ENCODE measurements at regions not wholly inside any gene's neighbourhood (a gene's known extent, or its start where the extent isn't known, plus 50 kb on each side); places are given as distances from the start of the nearest gene placed in this dataset.
A peak's percentile ranks its signal among the peaks of the same experiment; 100 is the strongest.

DNA sequence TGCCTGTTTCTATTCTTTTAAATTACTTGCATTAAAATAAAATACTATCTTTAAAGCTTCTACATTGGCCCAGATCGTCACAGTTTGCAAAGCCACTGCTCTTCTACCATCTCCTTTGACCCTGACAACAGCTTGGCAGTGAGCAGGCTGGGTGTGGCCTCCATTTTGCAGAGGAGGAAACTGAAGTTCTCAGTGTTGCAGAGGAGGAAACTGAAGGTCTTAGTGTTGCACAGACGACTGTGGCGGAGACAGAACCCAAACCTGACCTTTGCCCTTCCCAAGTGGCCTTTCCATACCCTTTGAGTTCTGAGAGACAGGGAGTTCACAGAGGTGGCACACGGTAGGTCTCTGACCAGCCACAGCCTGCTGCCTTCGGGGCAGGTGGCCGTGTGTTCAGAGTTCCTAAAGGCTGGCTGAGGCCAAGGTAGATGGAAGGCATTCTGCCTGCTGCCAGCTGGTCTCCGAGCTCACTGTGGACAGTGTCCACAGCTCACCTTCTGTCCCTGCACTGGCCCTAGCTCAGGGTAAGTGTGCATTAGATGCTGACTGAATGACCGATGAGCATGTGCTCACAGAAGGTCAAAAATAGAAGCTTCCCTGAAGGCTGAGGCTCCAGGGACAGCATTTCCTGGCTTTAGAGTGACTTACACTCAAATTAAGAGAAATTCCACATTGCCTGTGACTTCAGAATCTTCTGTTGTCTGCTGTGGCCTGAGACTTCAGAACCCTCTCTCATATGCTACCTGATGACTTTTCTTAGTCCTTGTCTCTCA is 113.5 kb upstream of the SLC24A3 start:
- Histone ChIP-seq H3K18ac (ENCODE audit: extremely low read depth, low read length) (peak overlapping the region; percentile 29; the same call in 1 of the 2 replicates), H3K23me2 (ENCODE audit: low read depth, low read length) (no peaks in the 10 kb centered on the region), H2AFZ (ENCODE audit: low read length) (no peak overlapping the region), H3K14ac (ENCODE audit: insufficient read length) (no peak overlapping the region), H3K4me2 (ENCODE audit: insufficient read depth in 1 of 2, low read depth in 2 of 2, low read length in 2 of 2) (no peak overlapping the region), H4K20me1 (replicated peaks in 1 of 2; ENCODE audit: control insufficient read depth in 1 of 2, insufficient read depth in 2 of 2, low read length in 2 of 2) (no peaks in the 10 kb centered on the region), H3K9me3 (ENCODE audit: insufficient read depth in 2 of 2, low read depth in 1 of 2, low read length in 1 of 2) (peaks cover 0 to 5% of the 10 kb centered on the region in 2 experiments; a peak in 1 of 4 replicates), H4K5ac (ENCODE audit: insufficient read length, low read depth, low read length) (no peak overlapping the region), H3K23ac (ENCODE audit: insufficient read length) (no peak overlapping the region), H4K8ac (ENCODE audit: extremely low read depth, insufficient read depth, low read length) (no peak overlapping the region; the same call in 1 of the 2 replicates), H3K79me2 (ENCODE audit: control insufficient read depth in 1 of 2, insufficient read depth in 2 of 2, low read length in 2 of 2) (no peaks in the 10 kb centered on the region), H2BK5ac (ENCODE audit: low read depth, low read length) (no peak overlapping the region), H3K27ac (ENCODE audit: low read depth, low read length) (no peak overlapping the region), H3K79me1 (ENCODE audit: low read depth, low read length) (no peaks in the 10 kb centered on the region), H3K4me3 (ENCODE audit: extremely low read depth in 1 of 4, insufficient read depth in 2 of 4, low read depth in 3 of 4, low read length in 4 of 4) (no peak overlapping the region), H3K4ac (replicated peaks; ENCODE audit: insufficient read length, low read depth, low read length) (no peak overlapping the region), H2AK5ac (ENCODE audit: low read depth, low read length) (no peak overlapping the region), H2BK120ac (replicated peaks; ENCODE audit: low read depth, low read length) (no peak overlapping the region), H3K56ac (replicated peaks; ENCODE audit: insufficient read length, low read depth, low read length) (no peak overlapping the region), H2BK12ac (ENCODE audit: low read depth, low read length) (no peak overlapping the region), H3K36me3 (ENCODE audit: control insufficient read depth in 2 of 4, insufficient read depth in 4 of 4, low read length in 3 of 4) (no peaks in the 10 kb centered on the region), H3K9ac (replicated peaks in 1 of 4; ENCODE audit: extremely low read depth in 1 of 4, low read depth in 3 of 4, low read length in 3 of 4) (no peak overlapping the region), H3K4me1 (replicated peaks in 1 of 4; ENCODE audit: control insufficient read depth in 3 of 4, insufficient read depth in 4 of 4, low read length in 3 of 4) (peaks cover 4 to 12% (median 8%) of the 10 kb centered on the region in 4 experiments; a peak in 5 of 7 replicates), H2BK20ac (ENCODE audit: low read length) (no peak overlapping the region), H3K27me3 (replicated peaks in 1 of 4; ENCODE audit: control insufficient read depth in 3 of 4, extremely low read depth in 1 of 4, insufficient read depth in 3 of 4, low read length in 3 of 4) (no peaks in the 10 kb centered on the region), H4K91ac (replicated peaks; ENCODE audit: insufficient read length, low read length) (no peak overlapping the region), H2BK15ac (ENCODE audit: low read length) (no peak overlapping the region)
- WGBS, 2 experiments (ENCODE audit: extremely low coverage in 1 of 2, insufficient coverage in 1 of 2, insufficient read length in 1 of 2, insufficient replicate concordance in 2 of 2, low coverage in 1 of 2, low lambda C conversion rate in 2 of 2, missing lambda C conversion rate in 1 of 2), result 87% methylated on average over 8 of the region's 8 CpGs; no CpG with 5 or more reads in 1 of the 2 experiments
- no peak for DNase-seq (ENCODE audit: low read depth in 1 of 2, low spot score in 2 of 2)
- TF ChIP-seq RFX5 (IDR thresholded peaks at IDR 0.05; ENCODE audit: borderline replicate concordance, low read depth, low read length), result no peak
- no peak for TF ChIP-seq POU5F1 (IDR thresholded peaks at IDR 0.05; ENCODE audit: low read depth, low read length)
- no peak for TF ChIP-seq CREB1 (IDR thresholded peaks at IDR 0.05)
- TF ChIP-seq HDAC6 (IDR thresholded peaks at IDR 0.05; ENCODE audit: low read depth, low read length), result no peak
- TF ChIP-seq EZH2 (IDR thresholded peaks at IDR 0.05; ENCODE audit: low read depth, low read length, severe bottlenecking), result no peak
- CTCF ChIA-PET (ENCODE audit: partially characterized antibody), result interaction anchor here (0.8 to 1.1 kb wide), 4 partner anchors 25 to 530 kb away, joined by 3 to 5 read pairs (median 4); no protein-coding TSS in a partner anchor
- no peak for FAIRE-seq
- POLR2A ChIA-PET (ENCODE audit: partially characterized antibody), result no interaction called here

Measured in H1 (cell line).